Activated CD8-positive, alpha-beta T cell treated with anti-CD3 and anti-CD28 coated beads for 36 hours (primary cell): ENCODE measurements at regions not wholly inside any gene's neighbourhood (a gene's known extent, or its start where the extent isn't known, plus 50 kb on each side); places are given as distances from the start of the nearest gene placed in this dataset.

Experiments used
- ATAC-seq: fragments of 200-7000 bp; cut with Tn5 transposase; one replicate; pipeline ENCODE4 v1.10.0; 2021; ENCODE audit warnings: mild to moderate bottlenecking, moderate library complexity
- CTCF ChIA-PET: fragments of 350-600 bp; sonication (Branson Sonifier 250); formaldehyde crosslinking; loops from one replicate; lab custom pipeline; 2021; ENCODE audit warnings: antibody characterized with exemption; lab: Charles Lee
- POLR2A ChIA-PET: fragments of 350-600 bp; sonication (Branson Sonifier 250); formaldehyde crosslinking; loops from one replicate; lab custom pipeline; 2021; ENCODE audit warnings: antibody characterized with exemption; lab: Charles Lee
- DNase-seq: peaks from one replicate; pipeline ENCODE4 v3.0.0-alpha.2; 2020
- H3K27ac Mint-ChIP-seq: one replicate; pipeline ENCODE4 v1.8.0; 2021; ENCODE audit warnings: mild to moderate bottlenecking, mixed read lengths
- H3K27me3 Mint-ChIP-seq: one replicate; pipeline ENCODE4 v1.8.0; 2021; ENCODE audit warnings: mixed read lengths
- H3K36me3 Mint-ChIP-seq: one replicate; pipeline ENCODE4 v1.8.0; 2021; ENCODE audit warnings: low read depth, mixed read lengths
- H3K4me1 Mint-ChIP-seq: one replicate; pipeline ENCODE4 v1.8.0; 2021; ENCODE audit warnings: low read depth, mixed read lengths
- H3K4me3 Mint-ChIP-seq: one replicate; pipeline ENCODE4 v1.8.0; 2021; ENCODE audit warnings: mild to moderate bottlenecking, moderate library complexity, mixed read lengths
- H3K9me3 Mint-ChIP-seq: one replicate; pipeline ENCODE4 v1.8.0; 2021; ENCODE audit warnings: mixed read lengths
- intact Hi-C: fragments of 100-400 bp; cut with micrococcal nuclease; formaldehyde crosslinking; loops from one replicate; pipeline ENCODE4 v1.10.0; 2022
- TF ChIP-seq, protein P1 (sequence below): fragments of 200-600 bp; IDR thresholded peaks from one replicate; pipeline ENCODE4 v1.8.0; 2022; ENCODE audit warnings: antibody characterized with exemption, mild to moderate bottlenecking

DNA sequence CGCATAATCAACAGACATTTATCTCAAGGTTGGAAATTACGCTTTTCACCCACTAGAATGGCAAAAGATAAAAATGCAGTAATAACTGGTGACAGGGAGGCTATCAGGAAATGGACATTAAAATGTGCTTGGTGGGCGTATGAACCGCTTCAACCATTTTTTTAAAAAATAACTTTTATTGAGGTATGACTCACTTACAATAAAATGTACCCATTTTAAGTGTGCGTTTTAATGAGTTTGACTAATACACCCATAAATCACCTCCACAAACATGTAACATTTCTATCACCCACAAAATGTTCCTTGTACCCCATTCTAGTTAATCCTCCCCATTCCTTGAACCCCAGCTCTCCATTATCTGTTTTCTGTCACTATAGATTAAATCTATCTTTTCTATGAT is 96.8 kb downstream of the IYD start:
- Mint-ChIP-seq H3K9me3 (no peaks in the 10 kb centered on the region), H3K4me3 (no peak overlapping the region), H3K4me1 (no peaks in the 10 kb centered on the region), H3K27ac (no peak overlapping the region), H3K36me3 (no peaks in the 10 kb centered on the region), H3K27me3 (peaks cover 3% of the 10 kb centered on the region)
- ATAC-seq = no peak
- POLR2A ChIA-PET = no interaction called here
- intact Hi-C loops = no loop called here
- TF ChIP-seq, protein P1, sequence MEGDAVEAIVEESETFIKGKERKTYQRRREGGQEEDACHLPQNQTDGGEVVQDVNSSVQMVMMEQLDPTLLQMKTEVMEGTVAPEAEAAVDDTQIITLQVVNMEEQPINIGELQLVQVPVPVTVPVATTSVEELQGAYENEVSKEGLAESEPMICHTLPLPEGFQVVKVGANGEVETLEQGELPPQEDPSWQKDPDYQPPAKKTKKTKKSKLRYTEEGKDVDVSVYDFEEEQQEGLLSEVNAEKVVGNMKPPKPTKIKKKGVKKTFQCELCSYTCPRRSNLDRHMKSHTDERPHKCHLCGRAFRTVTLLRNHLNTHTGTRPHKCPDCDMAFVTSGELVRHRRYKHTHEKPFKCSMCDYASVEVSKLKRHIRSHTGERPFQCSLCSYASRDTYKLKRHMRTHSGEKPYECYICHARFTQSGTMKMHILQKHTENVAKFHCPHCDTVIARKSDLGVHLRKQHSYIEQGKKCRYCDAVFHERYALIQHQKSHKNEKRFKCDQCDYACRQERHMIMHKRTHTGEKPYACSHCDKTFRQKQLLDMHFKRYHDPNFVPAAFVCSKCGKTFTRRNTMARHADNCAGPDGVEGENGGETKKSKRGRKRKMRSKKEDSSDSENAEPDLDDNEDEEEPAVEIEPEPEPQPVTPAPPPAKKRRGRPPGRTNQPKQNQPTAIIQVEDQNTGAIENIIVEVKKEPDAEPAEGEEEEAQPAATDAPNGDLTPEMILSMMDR = no peak
- no peak for DNase-seq
- CTCF ChIA-PET = no interaction called here

DNA sequence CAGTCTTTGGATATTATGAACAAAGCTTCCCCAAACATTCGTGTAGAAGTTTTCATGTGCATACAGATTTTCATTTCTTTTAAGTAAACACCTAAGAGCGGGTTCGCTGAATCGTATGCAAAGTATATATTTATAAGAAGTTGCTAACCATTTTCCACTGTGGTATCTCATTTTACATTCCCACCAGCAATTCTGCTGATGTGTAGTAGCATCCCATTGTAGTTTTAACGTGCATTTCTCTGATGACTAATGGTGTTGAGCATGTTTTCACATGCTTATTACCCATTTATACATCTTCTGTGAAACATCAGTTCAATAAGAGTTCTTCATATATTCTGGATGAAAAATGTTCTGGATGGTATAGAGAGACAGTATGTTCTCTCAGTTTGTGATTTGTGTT is 97.4 kb downstream of the IYD start:
- peaks cover 3% of the 10 kb centered on the region for H3K27me3 Mint-ChIP-seq
- DNase-seq = no peak

DNA sequence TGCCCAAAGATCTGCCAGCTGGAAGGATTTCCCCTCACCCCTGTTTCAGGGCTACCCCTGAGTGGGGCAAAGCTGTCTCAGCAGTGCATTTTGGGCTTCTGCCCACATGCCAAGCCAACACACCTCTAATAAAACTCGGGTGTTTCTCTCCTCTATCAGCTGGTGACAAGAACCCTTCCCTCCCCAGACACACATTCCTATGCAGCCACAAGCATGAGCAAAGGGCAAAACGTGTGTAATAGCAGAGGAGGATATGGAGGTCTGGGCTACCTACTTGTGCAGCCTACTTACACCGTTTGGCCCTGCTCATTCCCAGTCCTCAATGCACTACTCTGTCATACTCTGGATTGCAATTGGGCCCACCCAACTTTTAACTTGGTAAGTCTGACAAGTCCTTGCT is 101.3 kb downstream of the IYD start:
- intact Hi-C loops = no loop called here
- Mint-ChIP-seq H3K27ac (no peak overlapping the region), H3K4me1 (no peaks in the 10 kb centered on the region), H3K4me3 (no peak overlapping the region), H3K27me3 (peaks cover 7% of the 10 kb centered on the region), H3K9me3 (no peaks in the 10 kb centered on the region), H3K36me3 (no peaks in the 10 kb centered on the region)
- POLR2A ChIA-PET = no interaction called here
- no peak for ATAC-seq
- TF ChIP-seq, protein P1 = no peak
- CTCF ChIA-PET = no interaction called here
- no peak for DNase-seq

More for the DNA sequence above, 97.4 kb downstream of the IYD start:
- H3K4me3 Mint-ChIP-seq = no peak overlapping the region
- ATAC-seq = no peak
- H3K36me3 Mint-ChIP-seq = no peaks in the 10 kb centered on the region
- ChIA-PET POLR2A (no interaction called here), CTCF (no interaction called here)
- H3K9me3 Mint-ChIP-seq = no peaks in the 10 kb centered on the region
- TF ChIP-seq, protein P1 = no peak
- H3K27ac Mint-ChIP-seq = no peak overlapping the region
- intact Hi-C loops = no loop called here
- H3K4me1 Mint-ChIP-seq = no peaks in the 10 kb centered on the region

DNA sequence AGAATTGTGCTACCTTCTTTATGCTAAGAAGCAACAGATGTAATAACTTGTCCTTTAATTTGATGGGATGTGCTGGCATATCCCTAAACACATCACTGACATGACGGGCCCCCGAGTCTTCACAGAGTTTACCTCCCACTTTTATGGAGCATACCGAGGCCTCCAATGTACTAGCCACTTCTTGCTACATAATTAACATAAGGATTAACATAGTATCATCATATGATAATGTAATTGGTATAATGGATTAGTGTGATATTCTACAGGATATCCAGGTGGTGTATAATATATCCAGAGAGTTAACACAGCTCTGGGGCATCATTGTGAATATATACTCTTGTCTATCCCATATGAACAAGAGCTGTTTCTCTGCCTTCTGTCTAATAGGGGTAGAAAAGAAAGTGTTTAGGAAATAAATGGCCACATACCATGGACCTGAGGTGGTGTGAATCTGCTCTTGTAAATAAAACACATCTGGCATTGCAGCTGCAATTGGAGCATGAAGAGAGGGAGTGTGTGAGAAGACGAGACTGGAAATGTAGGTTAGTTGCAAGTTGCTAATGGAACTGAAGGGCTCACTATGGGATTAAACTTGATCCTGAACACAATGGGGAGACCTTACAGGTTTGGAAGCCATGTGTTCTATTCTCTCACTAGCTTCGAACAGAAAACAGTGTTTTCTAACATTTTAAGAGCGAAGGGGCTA is 102.3 kb downstream of the IYD start:
- no peak for ATAC-seq
- TF ChIP-seq, protein P1 = no peak
- Mint-ChIP-seq H3K9me3 (no peaks in the 10 kb centered on the region), H3K27me3 (peaks cover 7% of the 10 kb centered on the region), H3K4me1 (no peaks in the 10 kb centered on the region), H3K36me3 (no peaks in the 10 kb centered on the region), H3K27ac (no peak overlapping the region), H3K4me3 (no peak overlapping the region)
- ChIA-PET POLR2A (no interaction called here), CTCF (no interaction called here)
- DNase-seq = no peak
- intact Hi-C loops = no loop called here

DNA sequence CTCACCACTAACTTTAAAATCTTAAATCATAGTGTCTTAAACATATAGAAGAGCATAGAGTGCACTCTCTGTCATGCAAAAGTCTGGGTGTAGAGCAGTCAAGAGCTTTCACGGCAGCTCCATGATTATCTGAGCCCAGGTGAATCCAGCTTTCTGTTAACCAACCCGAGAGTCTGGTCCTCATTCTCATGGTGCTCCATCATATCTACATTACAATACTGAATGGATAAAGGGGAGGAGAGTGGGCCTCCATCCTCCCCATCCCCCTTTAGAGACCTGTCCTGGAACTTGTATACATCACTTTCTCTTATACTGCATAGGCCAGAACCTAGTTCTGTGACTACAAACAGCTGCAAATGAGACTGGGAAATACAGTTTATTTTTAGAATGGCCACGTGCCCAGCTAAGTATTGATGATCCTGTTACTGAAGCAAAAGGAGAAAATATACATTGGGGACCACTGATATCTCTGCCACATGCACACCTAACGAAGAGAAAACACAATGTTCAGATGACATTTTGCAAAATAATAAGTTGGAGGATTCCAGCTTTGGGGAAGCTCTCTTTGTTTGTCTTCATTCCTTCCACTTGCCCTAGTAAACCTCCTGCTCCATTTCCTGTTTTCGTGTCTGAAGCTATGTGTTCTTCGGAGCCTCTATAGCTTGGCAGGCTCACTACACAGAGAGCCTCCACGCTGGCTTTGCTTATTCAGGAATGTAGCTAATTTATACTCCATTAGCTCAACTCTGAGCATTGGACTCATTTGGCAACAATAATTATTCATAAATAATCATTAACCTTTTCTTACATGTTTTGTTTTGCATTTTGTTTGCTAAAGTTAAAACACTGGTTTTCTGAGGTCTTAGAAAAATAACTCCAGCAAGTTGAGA is 110.1 kb downstream of the IYD start:
- Mint-ChIP-seq H3K4me3 (no peak overlapping the region), H3K4me1 (no peaks in the 10 kb centered on the region), H3K27me3 (peaks cover 19% of the 10 kb centered on the region), H3K27ac (no peak overlapping the region), H3K36me3 (no peaks in the 10 kb centered on the region), H3K9me3 (no peaks in the 10 kb centered on the region)
- ATAC-seq (no peak), DNase-seq (no peak)
- TF ChIP-seq, protein P1 = no peak
- POLR2A ChIA-PET = interaction anchor here (0.7 kb wide), 1 partner anchor 52 kb away, joined by 3 read pairs; no protein-coding TSS in a partner anchor
- CTCF ChIA-PET = interaction anchor here (1.2 to 1.5 kb wide), 2 partner anchors 8 to 83 kb away, joined by 3 read pairs; no protein-coding TSS in a partner anchor
- intact Hi-C loops = no loop called here
